ENCODE measurements at regions not wholly inside any gene's neighbourhood (a gene's known extent, or its start where the extent isn't known, plus 50 kb on each side); places are given as distances from the start of the nearest gene placed in this dataset.

DNA sequence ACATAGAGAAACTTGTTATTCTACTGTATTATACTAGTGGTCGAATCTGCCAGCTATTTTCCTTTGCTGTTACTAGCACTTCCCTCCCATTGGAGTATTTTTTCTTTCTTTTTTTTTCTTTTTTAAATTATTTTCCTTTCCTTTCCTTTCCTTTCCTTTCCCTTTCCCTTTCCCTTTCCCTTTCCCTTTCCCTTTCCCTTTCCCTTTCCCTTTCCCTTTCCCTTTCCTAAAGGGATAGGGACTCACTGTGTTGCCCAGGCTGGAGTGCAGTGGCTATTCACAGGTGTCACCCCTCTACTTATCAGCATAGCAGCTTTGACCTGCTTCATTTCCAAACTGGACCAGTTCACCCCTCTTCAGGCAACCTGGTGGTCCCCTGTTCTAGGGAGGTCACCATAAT is 212.6 kb upstream of the SP4 start:
- Histone ChIP-seq H4K20me1 (ENCODE audit: insufficient read depth, poor library complexity, severe bottlenecking) (no peaks in the 10 kb centered on the region), H3K4me3 (no peak overlapping the region), H3K9me3 (ENCODE audit: low read depth) (no peaks in the 10 kb centered on the region), H3K27ac (no peak overlapping the region), H3K27me3 (no peaks in the 10 kb centered on the region), H3K79me2 (no peaks in the 10 kb centered on the region), H3K4me2 (no peak overlapping the region), H3K9me2 (replicated peaks; ENCODE audit: insufficient read depth) (no peaks in the 10 kb centered on the region), H3K4me1 (ENCODE audit: insufficient read depth) (no peaks in the 10 kb centered on the region), H3K36me3 (replicated peaks; ENCODE audit: insufficient read depth, low read depth) (no peaks in the 10 kb centered on the region), H2AFZ (no peak overlapping the region)
- TF ChIP-seq, protein P1, sequence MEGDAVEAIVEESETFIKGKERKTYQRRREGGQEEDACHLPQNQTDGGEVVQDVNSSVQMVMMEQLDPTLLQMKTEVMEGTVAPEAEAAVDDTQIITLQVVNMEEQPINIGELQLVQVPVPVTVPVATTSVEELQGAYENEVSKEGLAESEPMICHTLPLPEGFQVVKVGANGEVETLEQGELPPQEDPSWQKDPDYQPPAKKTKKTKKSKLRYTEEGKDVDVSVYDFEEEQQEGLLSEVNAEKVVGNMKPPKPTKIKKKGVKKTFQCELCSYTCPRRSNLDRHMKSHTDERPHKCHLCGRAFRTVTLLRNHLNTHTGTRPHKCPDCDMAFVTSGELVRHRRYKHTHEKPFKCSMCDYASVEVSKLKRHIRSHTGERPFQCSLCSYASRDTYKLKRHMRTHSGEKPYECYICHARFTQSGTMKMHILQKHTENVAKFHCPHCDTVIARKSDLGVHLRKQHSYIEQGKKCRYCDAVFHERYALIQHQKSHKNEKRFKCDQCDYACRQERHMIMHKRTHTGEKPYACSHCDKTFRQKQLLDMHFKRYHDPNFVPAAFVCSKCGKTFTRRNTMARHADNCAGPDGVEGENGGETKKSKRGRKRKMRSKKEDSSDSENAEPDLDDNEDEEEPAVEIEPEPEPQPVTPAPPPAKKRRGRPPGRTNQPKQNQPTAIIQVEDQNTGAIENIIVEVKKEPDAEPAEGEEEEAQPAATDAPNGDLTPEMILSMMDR (IDR thresholded peaks at IDR 0.05; ENCODE audit: poor library complexity): no peak
- TF ChIP-seq EZH2 (IDR thresholded peaks at IDR 0.05; ENCODE audit: borderline replicate concordance): no peak
- no peak for TF ChIP-seq EZH2phosphoT487 (IDR thresholded peaks at IDR 0.05; ENCODE audit: low read depth, severe bottlenecking, unreplicated experiment)
- WGBS (ENCODE audit: low lambda C conversion rate, missing lambda C conversion rate): 79% methylated on average over 1 of the region's 1 CpG
- no peak for DNase-seq (ENCODE audit: low spot score)

DNA sequence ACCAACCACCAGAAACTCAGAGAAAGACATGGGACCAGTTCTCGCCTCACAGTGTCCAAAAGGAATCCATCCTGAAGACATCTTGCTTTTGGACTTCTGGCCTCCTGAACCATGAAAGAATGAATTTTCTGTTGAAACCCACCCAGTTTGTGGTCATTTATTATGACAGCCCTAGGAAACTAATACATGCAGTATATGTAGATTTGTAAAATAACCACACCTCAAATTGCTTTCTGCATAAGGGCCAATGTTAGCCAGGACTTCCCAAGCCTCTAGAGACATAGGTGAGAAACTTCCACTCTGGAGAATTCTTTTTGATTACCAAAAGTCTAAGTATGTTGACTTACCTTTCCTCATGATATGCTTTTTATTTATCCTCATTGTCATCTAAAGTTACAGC is 210.5 kb upstream of the SP4 start:
- Histone ChIP-seq H3K27ac (no peak overlapping the region), H3K4me2 (no peak overlapping the region), H4K20me1 (ENCODE audit: insufficient read depth, poor library complexity, severe bottlenecking) (no peaks in the 10 kb centered on the region), H2AFZ (no peak overlapping the region), H3K27me3 (no peaks in the 10 kb centered on the region), H3K4me3 (no peak overlapping the region), H3K4me1 (ENCODE audit: insufficient read depth) (no peaks in the 10 kb centered on the region), H3K9me2 (replicated peaks; ENCODE audit: insufficient read depth) (no peaks in the 10 kb centered on the region), H3K36me3 (replicated peaks; ENCODE audit: insufficient read depth, low read depth) (no peaks in the 10 kb centered on the region), H3K79me2 (no peaks in the 10 kb centered on the region), H3K9me3 (ENCODE audit: low read depth) (no peaks in the 10 kb centered on the region)
- no peak for DNase-seq (ENCODE audit: low spot score)
- no peak for TF ChIP-seq EZH2 (IDR thresholded peaks at IDR 0.05; ENCODE audit: borderline replicate concordance)
- no peak for TF ChIP-seq EZH2phosphoT487 (IDR thresholded peaks at IDR 0.05; ENCODE audit: low read depth, severe bottlenecking, unreplicated experiment)
- TF ChIP-seq, protein P1 (IDR thresholded peaks at IDR 0.05; ENCODE audit: poor library complexity): no peak
- 91% methylated on average over 1 of the region's 1 CpG for WGBS (ENCODE audit: low lambda C conversion rate, missing lambda C conversion rate)

DNA sequence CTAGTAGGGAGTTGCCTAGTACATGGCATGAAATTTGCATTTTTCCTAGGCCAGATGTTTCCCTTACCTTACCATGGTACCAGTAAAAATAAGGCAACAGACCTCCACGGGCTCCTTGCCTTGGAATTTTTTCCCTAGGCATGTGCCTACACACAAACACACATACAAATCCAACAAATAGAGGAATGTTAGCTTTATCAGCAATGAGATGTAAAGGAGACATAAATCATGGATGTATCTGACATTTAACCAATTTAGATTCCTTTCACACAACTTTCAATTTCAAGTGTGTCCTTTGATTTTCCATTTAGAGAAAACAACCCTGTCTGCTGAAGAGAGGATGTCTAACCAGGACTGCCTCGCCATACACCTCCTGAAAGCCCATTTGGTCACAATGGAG is 209.7 kb upstream of the SP4 start:
- Histone ChIP-seq H3K36me3 (replicated peaks; ENCODE audit: insufficient read depth, low read depth) (no peaks in the 10 kb centered on the region), H3K4me2 (no peak overlapping the region), H3K79me2 (no peaks in the 10 kb centered on the region), H3K9me3 (ENCODE audit: low read depth) (no peaks in the 10 kb centered on the region), H3K4me3 (no peak overlapping the region), H3K27ac (no peak overlapping the region), H3K9me2 (replicated peaks; ENCODE audit: insufficient read depth) (no peaks in the 10 kb centered on the region), H4K20me1 (ENCODE audit: insufficient read depth, poor library complexity, severe bottlenecking) (no peaks in the 10 kb centered on the region), H3K4me1 (ENCODE audit: insufficient read depth) (no peaks in the 10 kb centered on the region), H2AFZ (no peak overlapping the region), H3K27me3 (no peaks in the 10 kb centered on the region)
- 65% methylated on average over 2 of the region's 2 CpGs for WGBS (ENCODE audit: low lambda C conversion rate, missing lambda C conversion rate)
- DNase-seq (ENCODE audit: low spot score): no peak
- no peak for TF ChIP-seq EZH2 (IDR thresholded peaks at IDR 0.05; ENCODE audit: borderline replicate concordance)
- TF ChIP-seq, protein P1 (IDR thresholded peaks at IDR 0.05; ENCODE audit: poor library complexity): no peak
- no peak for TF ChIP-seq EZH2phosphoT487 (IDR thresholded peaks at IDR 0.05; ENCODE audit: low read depth, severe bottlenecking, unreplicated experiment)

DNA sequence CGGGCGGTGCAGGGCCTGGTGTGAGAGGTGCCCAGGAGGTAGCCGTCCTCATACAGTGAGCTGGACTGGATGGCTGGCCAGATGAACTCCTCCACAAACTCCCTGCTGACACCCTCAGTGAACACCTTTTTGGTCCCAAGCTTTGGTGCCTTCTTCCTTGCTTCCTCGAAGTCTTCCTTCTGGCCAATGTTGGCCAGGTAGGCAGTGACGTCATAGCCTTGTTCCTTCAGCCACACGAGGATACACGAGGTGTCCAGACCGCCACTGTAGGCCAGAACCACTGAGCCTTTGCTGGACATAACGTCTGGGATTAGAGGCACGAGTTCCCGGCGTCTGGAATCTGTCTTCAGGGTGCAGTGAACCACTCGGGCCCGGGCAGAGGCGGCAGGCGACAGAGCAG is 206.8 kb upstream of the SP4 start:
- no peaks in the 10 kb centered on the region for H3K36me3 ChIP-seq (replicated peaks; ENCODE audit: insufficient read depth, low read depth)
- H3K9me3 ChIP-seq (ENCODE audit: low read depth): no peaks in the 10 kb centered on the region
- TF ChIP-seq EZH2phosphoT487 (IDR thresholded peaks at IDR 0.05; ENCODE audit: low read depth, severe bottlenecking, unreplicated experiment): no peak
- no peak for TF ChIP-seq EZH2 (IDR thresholded peaks at IDR 0.05; ENCODE audit: borderline replicate concordance)
- TF ChIP-seq, protein P1 (IDR thresholded peaks at IDR 0.05; ENCODE audit: poor library complexity): no peak
- H3K9me2 ChIP-seq (replicated peaks; ENCODE audit: insufficient read depth): no peaks in the 10 kb centered on the region
- DNase-seq (ENCODE audit: low spot score): no peak
- H3K4me1 ChIP-seq (ENCODE audit: insufficient read depth): no peaks in the 10 kb centered on the region
- H3K27me3 ChIP-seq: no peaks in the 10 kb centered on the region
- no peak overlapping the region for H3K4me3 ChIP-seq
- H3K79me2 ChIP-seq: no peaks in the 10 kb centered on the region
- no peak overlapping the region for H3K27ac ChIP-seq
- H4K20me1 ChIP-seq (ENCODE audit: insufficient read depth, poor library complexity, severe bottlenecking): no peaks in the 10 kb centered on the region
- H2AFZ ChIP-seq: no peak overlapping the region
- H3K4me2 ChIP-seq: no peak overlapping the region
- 86% methylated on average over 16 of the region's 16 CpGs for WGBS (ENCODE audit: low lambda C conversion rate, missing lambda C conversion rate)
